Upper lobe of left lung (tissue), 4 donors: ENCODE measurements at regions not wholly inside any gene's neighbourhood (a gene's known extent, or its start where the extent isn't known, plus 50 kb on each side); places are given as distances from the start of the nearest gene placed in this dataset.

Source experiments
- EP300 ChIP-seq, 4 donors: sonication (generic); formaldehyde crosslinking; IDR thresholded peaks; one replicate each; pipeline ENCODE4 v1.5.1; 2017; ENCODE audit warnings: antibody characterized with exemption in 4 of 4, control low read depth in 2 of 4
- POLR2A ChIP-seq, 4 donors: fragments of 450-650 bp; IDR thresholded peaks; one replicate each; pipeline ENCODE4 v1.5.1; 2016 to 2017; ENCODE audit warnings: antibody characterized with exemption in 4 of 4, mild to moderate bottlenecking in 2 of 4

- peak in 1 of 4 donors; percentile 68 for TF ChIP-seq EP300 (IDR thresholded peaks at IDR 0.05)
- TF ChIP-seq POLR2A (IDR thresholded peaks at IDR 0.05) = no peak
These were observed 92.9 kb upstream of the TLL1 start for GRCh38 chr4:165779950-165780670.
